ENCODE measurements at regions not wholly inside any gene's neighbourhood (a gene's known extent, or its start where the extent isn't known, plus 50 kb on each side); places are given as distances from the start of the nearest gene placed in this dataset.
A peak's percentile ranks its signal among the peaks of the same experiment; 100 is the strongest.

DNA sequence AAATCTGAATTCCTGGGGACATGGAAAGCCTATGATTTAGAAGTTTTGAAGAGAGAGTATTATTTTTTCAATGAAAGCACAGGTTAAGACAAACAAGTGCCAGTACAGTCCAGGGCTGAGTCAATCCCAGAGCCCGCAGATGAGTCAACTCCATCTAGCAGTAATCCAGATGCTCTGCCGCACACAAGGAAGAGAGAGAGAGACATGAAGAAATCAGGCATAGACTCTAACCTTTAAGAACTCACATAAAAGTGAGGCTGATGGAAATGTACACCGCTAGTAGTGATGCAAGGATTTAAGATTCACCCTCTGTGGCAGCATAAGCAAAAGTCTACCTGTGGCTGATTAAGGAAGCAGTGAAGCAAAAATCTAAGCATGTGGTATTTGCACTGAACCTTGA, 651.5 kb downstream of the TNS3 start:
- Histone ChIP-seq H3K36me3 (ENCODE audit: control insufficient read depth in 2 of 3, insufficient read depth in 3 of 3, low read length in 3 of 3) (no peaks in the 10 kb centered on the region), H3K4me3 (ENCODE audit: low read length in 3 of 3) (no peak overlapping the region), H3K27ac (ENCODE audit: low read depth in 2 of 2, low read length in 2 of 2) (no peak overlapping the region), H3K9me3 (ENCODE audit: control insufficient read depth in 2 of 3, insufficient read depth in 1 of 3, low read length in 3 of 3) (no peaks in the 10 kb centered on the region), H3K4me1 (ENCODE audit: control insufficient read depth in 2 of 3, insufficient read depth in 2 of 3, low read depth in 1 of 3, low read length in 3 of 3) (peaks cover 0 to 11% (median 0%) of the 10 kb centered on the region in 3 donors), H3K9ac (ENCODE audit: low read length in 3 of 3) (no peak overlapping the region), H3K27me3 (ENCODE audit: control insufficient read depth, insufficient read depth, low read length) (no peaks in the 10 kb centered on the region)
- TF ChIP-seq, protein P1, sequence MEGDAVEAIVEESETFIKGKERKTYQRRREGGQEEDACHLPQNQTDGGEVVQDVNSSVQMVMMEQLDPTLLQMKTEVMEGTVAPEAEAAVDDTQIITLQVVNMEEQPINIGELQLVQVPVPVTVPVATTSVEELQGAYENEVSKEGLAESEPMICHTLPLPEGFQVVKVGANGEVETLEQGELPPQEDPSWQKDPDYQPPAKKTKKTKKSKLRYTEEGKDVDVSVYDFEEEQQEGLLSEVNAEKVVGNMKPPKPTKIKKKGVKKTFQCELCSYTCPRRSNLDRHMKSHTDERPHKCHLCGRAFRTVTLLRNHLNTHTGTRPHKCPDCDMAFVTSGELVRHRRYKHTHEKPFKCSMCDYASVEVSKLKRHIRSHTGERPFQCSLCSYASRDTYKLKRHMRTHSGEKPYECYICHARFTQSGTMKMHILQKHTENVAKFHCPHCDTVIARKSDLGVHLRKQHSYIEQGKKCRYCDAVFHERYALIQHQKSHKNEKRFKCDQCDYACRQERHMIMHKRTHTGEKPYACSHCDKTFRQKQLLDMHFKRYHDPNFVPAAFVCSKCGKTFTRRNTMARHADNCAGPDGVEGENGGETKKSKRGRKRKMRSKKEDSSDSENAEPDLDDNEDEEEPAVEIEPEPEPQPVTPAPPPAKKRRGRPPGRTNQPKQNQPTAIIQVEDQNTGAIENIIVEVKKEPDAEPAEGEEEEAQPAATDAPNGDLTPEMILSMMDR (IDR thresholded peaks at IDR 0.05; ENCODE audit: borderline replicate concordance, extremely low read depth, insufficient read depth), result no peak
- intact Hi-C loops (cut with DNase I), result no loop called here
- peak in 2 of 5 donors; percentile 25 to 33 for DNase-seq
- FAIRE-seq, result no peak

DNA sequence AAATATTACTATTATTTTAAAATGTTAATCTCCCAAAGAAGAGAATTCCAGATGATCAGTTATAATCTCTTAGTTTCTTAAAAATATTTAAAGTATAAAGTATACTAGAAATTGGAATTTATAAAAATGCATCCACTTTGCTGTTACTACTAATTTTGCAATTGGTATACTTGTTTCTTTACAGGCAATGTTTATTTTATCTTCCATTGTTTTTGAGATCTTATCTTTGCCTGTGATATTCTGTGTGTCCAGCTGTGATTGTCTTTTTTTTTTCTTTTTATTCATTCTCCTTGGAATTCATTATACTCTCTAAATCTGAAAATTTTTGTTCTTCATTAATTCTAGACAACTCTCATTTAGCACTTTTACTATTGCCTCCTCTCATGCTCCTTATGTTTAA, 652.6 kb downstream of the TNS3 start:
- no peak overlapping the region for H3K27ac ChIP-seq (ENCODE audit: low read depth in 2 of 2, low read length in 2 of 2)
- H3K4me1 ChIP-seq (ENCODE audit: control insufficient read depth in 2 of 3, insufficient read depth in 2 of 3, low read depth in 1 of 3, low read length in 3 of 3), result peaks cover 0 to 11% (median 0%) of the 10 kb centered on the region in 3 donors
- no peaks in the 10 kb centered on the region for H3K36me3 ChIP-seq (ENCODE audit: control insufficient read depth in 2 of 3, insufficient read depth in 3 of 3, low read length in 3 of 3)
- intact Hi-C loops (cut with DNase I), result no loop called here
- DNase-seq (no peak), FAIRE-seq (no peak)
- H3K9ac ChIP-seq (ENCODE audit: low read length in 3 of 3), result no peak overlapping the region
- H3K4me3 ChIP-seq (ENCODE audit: low read length in 3 of 3), result no peak overlapping the region
- no peaks in the 10 kb centered on the region for H3K9me3 ChIP-seq (ENCODE audit: control insufficient read depth in 2 of 3, insufficient read depth in 1 of 3, low read length in 3 of 3)
- H3K27me3 ChIP-seq (ENCODE audit: control insufficient read depth, insufficient read depth, low read length), result no peaks in the 10 kb centered on the region
- TF ChIP-seq, protein P1 (IDR thresholded peaks at IDR 0.05; ENCODE audit: borderline replicate concordance, extremely low read depth, insufficient read depth), result no peak

DNA sequence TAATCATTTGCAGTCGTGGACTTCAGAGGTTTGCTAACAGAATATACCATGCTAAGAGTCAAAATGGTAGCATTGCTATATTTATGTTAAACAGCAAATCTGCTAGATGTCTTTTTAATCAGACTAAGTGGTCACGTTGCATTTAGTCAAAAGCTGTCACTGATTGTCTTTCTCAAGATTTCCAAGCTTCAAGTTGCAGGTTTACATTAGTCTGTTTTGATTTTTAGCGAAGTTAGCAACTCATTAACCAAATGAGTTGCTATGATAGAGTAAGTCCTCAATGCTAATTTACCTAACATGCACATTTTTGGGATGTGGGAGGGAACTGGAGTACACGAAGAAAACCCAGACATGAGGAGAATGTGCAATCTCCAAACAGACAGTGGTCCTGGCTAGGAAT, 653.2 kb downstream of the TNS3 start:
- intact Hi-C loops (cut with DNase I), result no loop called here
- TF ChIP-seq, protein P1 (IDR thresholded peaks at IDR 0.05; ENCODE audit: borderline replicate concordance, extremely low read depth, insufficient read depth), result no peak
- Histone ChIP-seq H3K27me3 (ENCODE audit: control insufficient read depth, insufficient read depth, low read length) (no peaks in the 10 kb centered on the region), H3K27ac (ENCODE audit: low read depth in 2 of 2, low read length in 2 of 2) (no peak overlapping the region), H3K4me3 (ENCODE audit: low read length in 3 of 3) (no peak overlapping the region), H3K4me1 (ENCODE audit: control insufficient read depth in 2 of 3, insufficient read depth in 2 of 3, low read depth in 1 of 3, low read length in 3 of 3) (peaks cover 0 to 11% (median 0%) of the 10 kb centered on the region in 3 donors), H3K36me3 (ENCODE audit: control insufficient read depth in 2 of 3, insufficient read depth in 3 of 3, low read length in 3 of 3) (no peaks in the 10 kb centered on the region), H3K9ac (ENCODE audit: low read length in 3 of 3) (no peak overlapping the region), H3K9me3 (ENCODE audit: control insufficient read depth in 2 of 3, insufficient read depth in 1 of 3, low read length in 3 of 3) (no peaks in the 10 kb centered on the region)
- FAIRE-seq (no peak), DNase-seq (no peak)

DNA sequence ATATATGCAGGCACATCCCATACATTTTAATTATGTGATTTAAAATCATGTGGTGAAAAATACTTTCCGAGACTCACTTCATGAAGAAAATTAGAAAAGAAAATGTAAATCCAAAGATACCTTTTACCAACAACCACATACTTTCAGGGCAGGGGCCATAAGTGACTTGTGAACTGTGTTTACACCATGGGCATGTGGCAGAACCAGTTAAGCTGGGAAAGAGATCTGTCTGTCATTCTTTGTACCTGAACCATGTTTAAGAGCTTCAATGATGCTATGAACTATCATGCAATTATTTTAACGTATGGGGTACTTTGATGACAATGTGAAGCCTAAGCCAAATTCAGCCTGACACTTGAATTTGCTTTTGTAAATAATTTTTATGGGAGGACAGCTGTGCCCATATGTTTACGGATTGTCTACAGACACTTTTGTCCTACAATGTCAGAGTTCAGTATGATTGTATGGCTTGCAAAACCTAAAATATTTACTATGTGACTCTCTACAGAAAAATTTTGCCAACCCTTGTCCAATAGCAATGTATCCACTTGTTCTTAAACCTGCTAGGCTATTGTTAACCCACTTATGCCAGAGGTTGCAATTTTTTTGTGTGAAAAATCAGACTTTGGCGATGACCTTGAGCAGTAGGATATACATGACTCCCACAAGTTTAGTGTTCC, 654.6 kb downstream of the TNS3 start:
- H3K27ac ChIP-seq (ENCODE audit: low read depth in 2 of 2, low read length in 2 of 2), result no peak overlapping the region
- H3K4me3 ChIP-seq (ENCODE audit: low read length in 3 of 3), result no peak overlapping the region
- no peaks in the 10 kb centered on the region for H3K9me3 ChIP-seq (ENCODE audit: control insufficient read depth in 2 of 3, insufficient read depth in 1 of 3, low read length in 3 of 3)
- H3K4me1 ChIP-seq (ENCODE audit: control insufficient read depth in 2 of 3, insufficient read depth in 2 of 3, low read depth in 1 of 3, low read length in 3 of 3), result peaks cover 0 to 11% (median 0%) of the 10 kb centered on the region in 3 donors
- DNase-seq, result no peak
- FAIRE-seq, result no peak
- no peaks in the 10 kb centered on the region for H3K36me3 ChIP-seq (ENCODE audit: control insufficient read depth in 2 of 3, insufficient read depth in 3 of 3, low read length in 3 of 3)
- intact Hi-C loops (cut with DNase I), result no loop called here
- TF ChIP-seq, protein P1 (IDR thresholded peaks at IDR 0.05; ENCODE audit: borderline replicate concordance, extremely low read depth, insufficient read depth), result no peak
- no peaks in the 10 kb centered on the region for H3K27me3 ChIP-seq (ENCODE audit: control insufficient read depth, insufficient read depth, low read length)
- H3K9ac ChIP-seq (ENCODE audit: low read length in 3 of 3), result no peak overlapping the region
